A549 (cell line): ENCODE measurements at regions not wholly inside any gene's neighbourhood (a gene's known extent, or its start where the extent isn't known, plus 50 kb on each side); places are given as distances from the start of the nearest gene placed in this dataset.

ENCODE experiments used
- ATAC-seq, 2 experiments: fragments of 200-7000 bp in 1 of 2; fragments of >200 bp in 1 of 2; cut with Nextera tagmentation in 1 of 2; cut with Tn5 transposase in 1 of 2; 3 replicates each; pipeline versions ENCODE4 v1.8.0 to v1.9.1; 2018 to 2020; ENCODE audit warnings: mild to moderate bottlenecking in 1 of 2, moderate library complexity in 1 of 2
- CTCF ChIA-PET: fragments of 300-600 bp; sonication (Branson Sonifier 250); formaldehyde crosslinking; extraction: SDS; loops from one replicate; lab custom pipeline; 2021; ENCODE audit warnings: antibody characterized with exemption, inconsistent platforms; lab: Yijun Ruan, JAX
- POLR2A ChIA-PET: fragments of 350-600 bp; formaldehyde crosslinking; extraction: SDS; loops from one replicate; lab custom pipeline; 2021; ENCODE audit warnings: antibody characterized with exemption, inconsistent platforms; lab: Yijun Ruan, JAX
- DNase-seq, 2 experiments: peaks; one replicate each; pipeline versions ENCODE4 v3.0.0 to v3.0.0-alpha.2; 2011 to 2016; ENCODE audit warnings: low read depth in 1 of 2, low spot score in 1 of 2
- FAIRE-seq: peaks from 2 replicates; lab custom pipeline; 2011; peaks lifted over from hg19 to GRCh38; lab: Jason Lieb, UNC
- H3K27ac ChIP-seq, 2 experiments: fragments of >200 bp; sonication (Bioruptor Twin); formaldehyde crosslinking; 3 replicates each; pipeline ENCODE4 v1.5.1; 2016 to 2017
- H3K4me1 ChIP-seq: fragments of >200 bp; sonication (Bioruptor Twin); formaldehyde crosslinking; 3 replicates; pipeline ENCODE4 v1.6.1; 2016
- H3K4me2 ChIP-seq: fragments of >200 bp; sonication (Bioruptor Twin); formaldehyde crosslinking; 3 replicates; pipeline ENCODE4 v1.6.1; 2016
- H3K4me3 ChIP-seq: fragments of >200 bp; sonication (Bioruptor Twin); formaldehyde crosslinking; 3 replicates; pipeline ENCODE4 v1.5.1; 2016
- H3K9me3 ChIP-seq: fragments of >200 bp; sonication (Bioruptor Twin); formaldehyde crosslinking; 3 replicates; pipeline ENCODE4 v1.6.1; 2016
- CBX2 ChIP-seq: fragments of 200-600 bp; sonication (generic); IDR thresholded peaks from 2 replicates; pipeline ENCODE4 v1.6.1; 2016; ENCODE audit warnings: low read depth, mild to moderate bottlenecking, borderline replicate concordance
- CBX8 ChIP-seq: fragments of 200-600 bp; sonication (generic); IDR thresholded peaks from 2 replicates; pipeline ENCODE4 v1.6.1; 2016
- CHD4 ChIP-seq: fragments of 200-600 bp; sonication (generic); IDR thresholded peaks from 2 replicates; pipeline ENCODE4 v1.6.1; 2016; ENCODE audit warnings: antibody characterized with exemption, mild to moderate bottlenecking, borderline replicate concordance
- FOSB ChIP-seq: fragments of 250-450 bp; sonication (Bioruptor Pico); IDR thresholded peaks from 2 replicates; pipeline ENCODE4 v1.5.0; 2020; ENCODE audit warnings: mild to moderate bottlenecking, moderate library complexity
- GATA3 ChIP-seq: IDR thresholded peaks from 2 replicates; pipeline ENCODE4 v1.6.1; 2012; ENCODE audit warnings: borderline replicate concordance
- HDAC2 ChIP-seq: fragments of 200-600 bp; sonication (generic); IDR thresholded peaks from 2 replicates; pipeline ENCODE4 v1.6.1; 2016
- KDM5A ChIP-seq: fragments of 200-600 bp; sonication (generic); IDR thresholded peaks from 2 replicates; pipeline ENCODE4 v1.6.1; 2016; ENCODE audit warnings: antibody characterized with exemption, mild to moderate bottlenecking
- MYC ChIP-seq: IDR thresholded peaks from 2 replicates; pipeline ENCODE4 v1.6.1; 2012; ENCODE audit warnings: mild to moderate bottlenecking, inconsistent platforms, low read length, improper control_type of control experiment, borderline replicate concordance
- PHF8 ChIP-seq: fragments of 200-600 bp; sonication (generic); IDR thresholded peaks from 2 replicates; pipeline ENCODE4 v1.6.1; 2016; ENCODE audit warnings: low read depth, mild to moderate bottlenecking, antibody characterized with exemption, moderate library complexity, borderline replicate concordance
- POLR2A ChIP-seq: IDR thresholded peaks from 2 replicates; pipeline ENCODE4 v1.6.1; 2012; ENCODE audit warnings: mild to moderate bottlenecking, low read length
- POLR2AphosphoS2 ChIP-seq: conservative IDR thresholded peaks from 2 replicates; pipeline ENCODE4 v1.6.1; 2012; ENCODE audit warnings: low read length, improper control_type of control experiment, inconsistent platforms
- RCOR1 ChIP-seq: fragments of 150-350 bp; IDR thresholded peaks from 2 replicates; pipeline ENCODE4 v1.6.1; 2014; ENCODE audit warnings: antibody characterized with exemption, low read length, low read depth
- RFX5 ChIP-seq: fragments of 450-650 bp; IDR thresholded peaks from 2 replicates; pipeline ENCODE4 v1.7.1; 2014; ENCODE audit warnings: antibody characterized with exemption, mild to moderate bottlenecking, moderate library complexity
- RNF2 ChIP-seq: fragments of 200-600 bp; sonication (generic); IDR thresholded peaks from 2 replicates; pipeline ENCODE4 v1.6.1; 2016; ENCODE audit warnings: low read depth, mild to moderate bottlenecking, antibody characterized with exemption, moderate library complexity, borderline replicate concordance
- ZFP36 ChIP-seq: fragments of 450-650 bp; IDR thresholded peaks from 2 replicates; pipeline ENCODE4 v1.6.1; 2014; ENCODE audit warnings: borderline replicate concordance; ENCODE audit not compliant: partially characterized antibody
- ZNF302 ChIP-seq: fragments of 250-450 bp; sonication (Bioruptor Pico); IDR thresholded peaks from 2 replicates; pipeline ENCODE4 v1.9.0; 2021; ENCODE audit warnings: inconsistent platforms, mild to moderate bottlenecking, moderate library complexity
- WGBS: methylation state at CpG from one replicate; pipeline ENCODE4 v1.1.6; 2017; ENCODE audit errors: missing lambda C conversion rate; 5-methylcytosine and 5-hydroxymethylcytosine counted together
- TF ChIP-seq, protein P1 (sequence below): fragments of 250-450 bp; sonication (Bioruptor Pico); IDR thresholded peaks from 2 replicates; pipeline ENCODE4 v1.5.0; 2021; ENCODE audit warnings: mild to moderate bottlenecking, moderate library complexity, borderline replicate concordance
- TF ChIP-seq, protein P2 (sequence below): IDR thresholded peaks from 2 replicates; pipeline ENCODE4 v1.6.1; 2012
- TF ChIP-seq, protein P3 (sequence below): IDR thresholded peaks from 2 replicates; pipeline ENCODE4 v1.6.1; 2012

DNA sequence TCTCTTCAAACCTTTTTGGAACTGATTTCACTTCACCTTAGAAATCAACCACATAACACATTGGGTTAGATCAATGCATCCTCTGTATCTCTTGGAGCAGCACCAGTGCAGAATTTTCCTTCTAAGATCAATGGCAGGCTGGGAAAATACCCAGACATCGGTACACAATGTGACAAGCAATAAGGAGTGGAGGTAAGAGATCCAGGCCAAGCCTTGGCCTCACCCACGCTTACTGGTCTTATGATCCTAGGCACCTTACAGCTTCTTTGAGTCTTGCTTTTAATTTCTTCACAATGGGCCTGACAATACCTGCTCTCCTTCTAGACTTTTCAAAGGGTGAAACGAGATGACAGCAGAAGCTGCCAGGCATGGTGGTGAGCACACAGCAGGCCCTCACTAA lies 232.0 kb downstream of the LACC1 start:
- DNase-seq, result no peak
- whole genome bisulfite sequencing, result 36% methylated on average over 3 of the region's 3 CpGs
- no peak for FAIRE-seq
- POLR2A ChIA-PET, result no interaction called here
- no peak overlapping the region for H3K4me3 ChIP-seq
- CTCF ChIA-PET, result no interaction called here
- H3K4me1 ChIP-seq, result peaks cover 43% of the 10 kb centered on the region
- no peak for ATAC-seq
- TF ChIP-seq POLR2A (no peak), MYC (no peak)
- no peak overlapping the region for H3K4me2 ChIP-seq
- peak overlapping the region; percentile 65 to 67; a peak in 4 of 6 replicates for H3K27ac ChIP-seq
- no peaks in the 10 kb centered on the region for H3K9me3 ChIP-seq

DNA sequence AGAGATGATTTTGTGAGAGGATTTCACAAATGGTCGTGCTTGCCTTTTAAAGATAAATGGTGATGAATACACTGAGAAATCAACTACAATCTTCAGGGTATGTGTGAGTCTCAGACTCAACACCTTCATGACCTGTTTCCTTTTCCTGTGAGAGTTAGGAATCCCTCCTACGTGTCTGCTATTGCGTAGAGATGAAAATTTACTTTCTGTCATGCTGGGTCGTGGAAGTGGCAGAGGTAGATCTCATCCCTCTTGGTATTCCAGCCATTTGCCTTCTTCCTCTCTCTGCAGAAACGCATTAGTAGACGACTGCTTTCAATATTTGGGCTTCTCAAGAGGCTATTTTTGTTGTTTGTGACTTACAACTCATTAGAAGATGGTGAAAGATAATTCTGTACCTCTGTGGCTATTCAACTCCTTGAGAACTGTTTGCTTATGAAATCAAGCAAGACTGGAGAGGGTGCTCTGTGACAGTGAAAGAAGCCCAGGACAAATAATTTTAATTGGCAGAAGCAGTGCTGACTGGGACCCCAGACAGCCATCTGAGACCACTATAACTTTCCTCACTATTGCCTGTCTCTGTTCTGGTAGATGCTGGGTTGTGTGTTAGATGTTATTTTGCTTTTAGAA lies 233.1 kb downstream of the LACC1 start:
- DNase-seq, result no peak
- POLR2A ChIA-PET, result no interaction called here
- CTCF ChIA-PET, result no interaction called here
- TF ChIP-seq RFX5 (no peak), KDM5A (no peak), RCOR1 (no peak), POLR2AphosphoS2 (no peak), FOSB (no peak), CBX8 (no peak), PHF8 (no peak), GATA3 (no peak), ZFP36 (no peak), RNF2 (no peak), CBX2 (no peak), HDAC2 (no peak), ZNF302 (CRISPR knock-in tag) (no peak)
- TF ChIP-seq, protein P1, sequence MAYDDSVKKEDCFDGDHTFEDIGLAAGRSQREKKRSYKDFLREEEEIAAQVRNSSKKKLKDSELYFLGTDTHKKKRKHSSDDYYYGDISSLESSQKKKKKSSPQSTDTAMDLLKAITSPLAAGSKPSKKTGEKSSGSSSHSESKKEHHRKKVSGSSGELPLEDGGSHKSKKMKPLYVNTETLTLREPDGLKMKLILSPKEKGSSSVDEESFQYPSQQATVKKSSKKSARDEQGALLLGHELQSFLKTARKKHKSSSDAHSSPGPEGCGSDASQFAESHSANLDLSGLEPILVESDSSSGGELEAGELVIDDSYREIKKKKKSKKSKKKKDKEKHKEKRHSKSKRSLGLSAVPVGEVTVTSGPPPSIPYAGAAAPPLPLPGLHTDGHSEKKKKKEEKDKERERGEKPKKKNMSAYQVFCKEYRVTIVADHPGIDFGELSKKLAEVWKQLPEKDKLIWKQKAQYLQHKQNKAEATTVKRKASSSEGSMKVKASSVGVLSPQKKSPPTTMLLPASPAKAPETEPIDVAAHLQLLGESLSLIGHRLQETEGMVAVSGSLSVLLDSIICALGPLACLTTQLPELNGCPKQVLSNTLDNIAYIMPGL (CRISPR knock-in tag), result no peak
- TF ChIP-seq, protein P2, sequence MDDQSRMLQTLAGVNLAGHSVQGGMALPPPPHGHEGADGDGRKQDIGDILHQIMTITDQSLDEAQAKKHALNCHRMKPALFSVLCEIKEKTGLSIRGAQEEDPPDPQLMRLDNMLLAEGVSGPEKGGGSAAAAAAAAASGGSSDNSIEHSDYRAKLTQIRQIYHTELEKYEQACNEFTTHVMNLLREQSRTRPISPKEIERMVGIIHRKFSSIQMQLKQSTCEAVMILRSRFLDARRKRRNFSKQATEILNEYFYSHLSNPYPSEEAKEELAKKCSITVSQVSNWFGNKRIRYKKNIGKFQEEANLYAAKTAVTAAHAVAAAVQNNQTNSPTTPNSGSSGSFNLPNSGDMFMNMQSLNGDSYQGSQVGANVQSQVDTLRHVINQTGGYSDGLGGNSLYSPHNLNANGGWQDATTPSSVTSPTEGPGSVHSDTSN, result no peak
- TF ChIP-seq, protein P3, sequence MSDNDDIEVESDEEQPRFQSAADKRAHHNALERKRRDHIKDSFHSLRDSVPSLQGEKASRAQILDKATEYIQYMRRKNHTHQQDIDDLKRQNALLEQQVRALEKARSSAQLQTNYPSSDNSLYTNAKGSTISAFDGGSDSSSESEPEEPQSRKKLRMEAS, result no peak
- Histone ChIP-seq H3K4me1 (peaks cover 38% of the 10 kb centered on the region), H3K4me2 (no peak overlapping the region), H3K27ac (peak overlapping the region in 1 of 2 experiments; percentile 37; a peak in 2 of 6 replicates), H3K9me3 (no peaks in the 10 kb centered on the region), H3K4me3 (no peak overlapping the region)
- 86% methylated on average over 6 of the region's 6 CpGs for WGBS
- FAIRE-seq, result no peak
- no peak for ATAC-seq

DNA sequence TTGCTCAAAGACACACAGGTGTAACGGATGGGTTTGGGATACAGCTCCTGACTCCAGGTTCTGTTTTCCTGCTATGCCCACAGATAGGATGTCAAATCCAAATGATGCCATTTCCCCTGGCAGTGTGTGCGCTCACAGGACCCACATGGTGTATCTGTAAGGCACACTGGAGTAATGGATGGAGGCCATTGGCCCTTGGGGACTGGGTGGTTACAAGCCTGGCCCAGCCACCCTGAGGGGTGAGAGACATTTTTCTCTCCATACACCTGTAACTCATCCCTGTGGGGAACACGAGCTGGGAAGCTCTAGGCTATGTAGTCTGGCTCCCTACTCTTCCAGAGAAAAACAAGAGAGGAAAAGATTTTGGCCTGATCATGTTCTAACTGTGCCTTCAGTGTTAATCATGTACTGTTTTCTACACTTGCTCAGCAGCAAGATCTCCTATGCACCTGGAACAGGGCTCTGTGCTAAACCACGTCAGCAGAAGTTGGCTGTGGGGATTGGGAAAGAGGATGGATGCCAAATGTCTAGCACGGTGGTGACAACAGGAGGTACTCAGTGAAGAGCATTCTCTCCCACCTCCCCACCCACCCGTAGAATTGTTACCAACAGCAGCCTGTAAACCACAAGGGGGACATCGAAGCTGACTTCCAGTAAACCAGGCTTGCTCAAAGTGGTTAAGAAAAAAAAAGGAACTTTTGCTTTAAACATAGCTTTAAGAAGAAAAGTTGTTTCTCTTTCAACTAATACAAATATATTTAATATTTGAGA lies 237.0 kb downstream of the LACC1 start:
- H3K4me3 ChIP-seq, result no peak overlapping the region
- DNase-seq (no peak), ATAC-seq (no peak), FAIRE-seq (no peak)
- no peaks in the 10 kb centered on the region for H3K9me3 ChIP-seq
- WGBS, result 78% methylated on average over 7 of the region's 7 CpGs
- TF ChIP-seq CHD4, result no peak
- ChIA-PET CTCF (interaction anchor here (1.5 kb wide), 1 partner anchor 10 kb away, joined by 4 read pairs; no protein-coding TSS in a partner anchor), POLR2A (no interaction called here)
- no peak overlapping the region for H3K4me2 ChIP-seq
- peak overlapping the region in 1 of 2 experiments; percentile 26; a peak in 1 of 6 replicates for H3K27ac ChIP-seq
- H3K4me1 ChIP-seq, result peaks cover 6% of the 10 kb centered on the region; the same call in 1 of the 3 replicates
